ENCODE measurements at regions not wholly inside any gene's neighbourhood (a gene's known extent, or its start where the extent isn't known, plus 50 kb on each side); places are given as distances from the start of the nearest gene placed in this dataset.

- H3K27me3 ChIP-seq (ENCODE audit: control insufficient read depth, insufficient read depth, low read length), result no peaks in the 10 kb centered on the region
- H3K4me3 ChIP-seq (ENCODE audit: low read length), result no peak overlapping the region
- no peaks in the 10 kb centered on the region for H3K9me3 ChIP-seq (ENCODE audit: control insufficient read depth, low read length)
- no peaks in the 10 kb centered on the region for H3K36me3 ChIP-seq (ENCODE audit: control insufficient read depth, insufficient read depth, low read length)
- no peak overlapping the region for H3K9ac ChIP-seq (ENCODE audit: low read length)
- no peaks in the 10 kb centered on the region for H3K4me1 ChIP-seq (ENCODE audit: control insufficient read depth, insufficient read depth, low read length)
Measured at GRCh38 chr3:72011485-72011884, 226.5 kb upstream of the PROK2 start.

- Histone ChIP-seq H3K9me3 (ENCODE audit: control insufficient read depth, low read length) (no peaks in the 10 kb centered on the region), H3K27me3 (ENCODE audit: control insufficient read depth, insufficient read depth, low read length) (no peaks in the 10 kb centered on the region), H3K36me3 (ENCODE audit: control insufficient read depth, insufficient read depth, low read length) (no peaks in the 10 kb centered on the region), H3K9ac (ENCODE audit: low read length) (no peak overlapping the region), H3K4me1 (ENCODE audit: control insufficient read depth, insufficient read depth, low read length) (no peaks in the 10 kb centered on the region), H3K4me3 (ENCODE audit: low read length) (no peak overlapping the region)
Measured at GRCh38 chr3:72009851-72010443, 225.0 kb upstream of the PROK2 start.

GRCh38 chr3:72008226-72008996 lies 223.5 kb upstream of the PROK2 start:
- no peaks in the 10 kb centered on the region for H3K27me3 ChIP-seq (ENCODE audit: control insufficient read depth, insufficient read depth, low read length)
- no peaks in the 10 kb centered on the region for H3K36me3 ChIP-seq (ENCODE audit: control insufficient read depth, insufficient read depth, low read length)
- no peak overlapping the region for H3K9ac ChIP-seq (ENCODE audit: low read length)
- no peaks in the 10 kb centered on the region for H3K4me1 ChIP-seq (ENCODE audit: control insufficient read depth, insufficient read depth, low read length)
- no peak overlapping the region for H3K4me3 ChIP-seq (ENCODE audit: low read length)
- no peaks in the 10 kb centered on the region for H3K9me3 ChIP-seq (ENCODE audit: control insufficient read depth, low read length)

- H3K9me3 ChIP-seq (ENCODE audit: control insufficient read depth, low read length), result no peaks in the 10 kb centered on the region
- H3K36me3 ChIP-seq (ENCODE audit: control insufficient read depth, insufficient read depth, low read length), result no peaks in the 10 kb centered on the region
- H3K9ac ChIP-seq (ENCODE audit: low read length), result no peak overlapping the region
- H3K4me3 ChIP-seq (ENCODE audit: low read length), result no peak overlapping the region
- no peaks in the 10 kb centered on the region for H3K4me1 ChIP-seq (ENCODE audit: control insufficient read depth, insufficient read depth, low read length)
- H3K27me3 ChIP-seq (ENCODE audit: control insufficient read depth, insufficient read depth, low read length), result no peaks in the 10 kb centered on the region
Measured at GRCh38 chr3:72006631-72007556, 221.9 kb upstream of the PROK2 start.

GRCh38 chr3:72004749-72005292 lies 219.9 kb upstream of the PROK2 start:
- Histone ChIP-seq H3K9ac (ENCODE audit: low read length) (no peak overlapping the region), H3K4me1 (ENCODE audit: control insufficient read depth, insufficient read depth, low read length) (no peaks in the 10 kb centered on the region), H3K36me3 (ENCODE audit: control insufficient read depth, insufficient read depth, low read length) (no peaks in the 10 kb centered on the region), H3K27me3 (ENCODE audit: control insufficient read depth, insufficient read depth, low read length) (peaks cover 5% of the 10 kb centered on the region), H3K9me3 (ENCODE audit: control insufficient read depth, low read length) (no peaks in the 10 kb centered on the region), H3K4me3 (ENCODE audit: low read length) (no peak overlapping the region)

GRCh38 chr3:72003936-72004335 lies 219.0 kb upstream of the PROK2 start:
- H3K4me1 ChIP-seq (ENCODE audit: control insufficient read depth, insufficient read depth, low read length), result no peaks in the 10 kb centered on the region
- H3K9ac ChIP-seq (ENCODE audit: low read length), result no peak overlapping the region
- H3K4me3 ChIP-seq (ENCODE audit: low read length), result no peak overlapping the region
- peaks cover 5% of the 10 kb centered on the region for H3K27me3 ChIP-seq (ENCODE audit: control insufficient read depth, insufficient read depth, low read length)
- no peaks in the 10 kb centered on the region for H3K9me3 ChIP-seq (ENCODE audit: control insufficient read depth, low read length)
- H3K36me3 ChIP-seq (ENCODE audit: control insufficient read depth, insufficient read depth, low read length), result no peaks in the 10 kb centered on the region

GRCh38 chr3:72001758-72002157 lies 216.8 kb upstream of the PROK2 start:
- Histone ChIP-seq H3K9me3 (ENCODE audit: control insufficient read depth, low read length) (no peaks in the 10 kb centered on the region), H3K27me3 (ENCODE audit: control insufficient read depth, insufficient read depth, low read length) (peaks cover 5% of the 10 kb centered on the region), H3K36me3 (ENCODE audit: control insufficient read depth, insufficient read depth, low read length) (no peaks in the 10 kb centered on the region), H3K9ac (ENCODE audit: low read length) (no peak overlapping the region), H3K4me3 (ENCODE audit: low read length) (no peak overlapping the region), H3K4me1 (ENCODE audit: control insufficient read depth, insufficient read depth, low read length) (no peaks in the 10 kb centered on the region)

GRCh38 chr3:71998995-71999673 lies 214.2 kb upstream of the PROK2 start:
- H3K27me3 ChIP-seq (ENCODE audit: control insufficient read depth, insufficient read depth, low read length), result peaks cover 5% of the 10 kb centered on the region
- no peaks in the 10 kb centered on the region for H3K9me3 ChIP-seq (ENCODE audit: control insufficient read depth, low read length)
- H3K36me3 ChIP-seq (ENCODE audit: control insufficient read depth, insufficient read depth, low read length), result no peaks in the 10 kb centered on the region
- H3K4me3 ChIP-seq (ENCODE audit: low read length), result no peak overlapping the region
- H3K9ac ChIP-seq (ENCODE audit: low read length), result no peak overlapping the region
- H3K4me1 ChIP-seq (ENCODE audit: control insufficient read depth, insufficient read depth, low read length), result no peaks in the 10 kb centered on the region

- H3K9ac ChIP-seq (ENCODE audit: low read length), result no peak overlapping the region
Measured at GRCh38 chr3:71997066-71997653, 212.2 kb upstream of the PROK2 start.

GRCh38 chr3:71994906-71995305 lies 210.0 kb upstream of the PROK2 start:
- no peak overlapping the region for H3K9ac ChIP-seq (ENCODE audit: low read length)
- no peaks in the 10 kb centered on the region for H3K4me1 ChIP-seq (ENCODE audit: control insufficient read depth, insufficient read depth, low read length)
- no peaks in the 10 kb centered on the region for H3K36me3 ChIP-seq (ENCODE audit: control insufficient read depth, insufficient read depth, low read length)
- no peak overlapping the region for H3K4me3 ChIP-seq (ENCODE audit: low read length)
- H3K9me3 ChIP-seq (ENCODE audit: control insufficient read depth, low read length), result no peaks in the 10 kb centered on the region
- H3K27me3 ChIP-seq (ENCODE audit: control insufficient read depth, insufficient read depth, low read length), result no peaks in the 10 kb centered on the region

More at GRCh38 chr3:71997066-71997653, 212.2 kb upstream of the PROK2 start:
- Histone ChIP-seq H3K9me3 (ENCODE audit: control insufficient read depth, low read length) (no peaks in the 10 kb centered on the region), H3K36me3 (ENCODE audit: control insufficient read depth, insufficient read depth, low read length) (no peaks in the 10 kb centered on the region), H3K27me3 (ENCODE audit: control insufficient read depth, insufficient read depth, low read length) (peaks cover 5% of the 10 kb centered on the region), H3K4me1 (ENCODE audit: control insufficient read depth, insufficient read depth, low read length) (no peaks in the 10 kb centered on the region), H3K4me3 (ENCODE audit: low read length) (no peak overlapping the region)

- Histone ChIP-seq H3K27me3 (ENCODE audit: control insufficient read depth, insufficient read depth, low read length) (no peaks in the 10 kb centered on the region), H3K36me3 (ENCODE audit: control insufficient read depth, insufficient read depth, low read length) (no peaks in the 10 kb centered on the region), H3K4me3 (ENCODE audit: low read length) (no peak overlapping the region), H3K9me3 (ENCODE audit: control insufficient read depth, low read length) (no peaks in the 10 kb centered on the region), H3K9ac (ENCODE audit: low read length) (no peak overlapping the region), H3K4me1 (ENCODE audit: control insufficient read depth, insufficient read depth, low read length) (no peaks in the 10 kb centered on the region)
Measured at GRCh38 chr3:71994203-71994602, 209.3 kb upstream of the PROK2 start.

Measured in mucosa of stomach (tissue), 1 donor.